Activated naive CD4-positive, alpha-beta T cell treated with anti-CD3 and anti-CD28 coated beads for 36 hours (primary cell): ENCODE measurements at regions not wholly inside any gene's neighbourhood (a gene's known extent, or its start where the extent isn't known, plus 50 kb on each side); places are given as distances from the start of the nearest gene placed in this dataset.

Experiments used
- CTCF ChIA-PET: fragments of 350-600 bp; sonication (Branson Sonifier 250); formaldehyde crosslinking; loops from one replicate; lab custom pipeline; 2021; ENCODE audit warnings: antibody characterized with exemption; lab: Charles Lee
- DNase-seq: peaks from one replicate; pipeline ENCODE4 v3.0.0-alpha.2; 2020
- H3K27ac Mint-ChIP-seq: one replicate; pipeline ENCODE4 v1.8.0; 2021; ENCODE audit warnings: mild to moderate bottlenecking, mixed read lengths
- H3K27me3 Mint-ChIP-seq: one replicate; pipeline ENCODE4 v1.8.0; 2021; ENCODE audit warnings: low read depth, mixed read lengths
- H3K36me3 Mint-ChIP-seq: one replicate; pipeline ENCODE4 v1.8.0; 2021; ENCODE audit warnings: low read depth, mixed read lengths
- H3K4me1 Mint-ChIP-seq: one replicate; pipeline ENCODE4 v1.8.0; 2021; ENCODE audit warnings: low read depth, mixed read lengths
- H3K4me3 Mint-ChIP-seq: one replicate; pipeline ENCODE4 v1.8.0; 2021; ENCODE audit warnings: mild to moderate bottlenecking, moderate library complexity, mixed read lengths
- H3K9me3 Mint-ChIP-seq: one replicate; pipeline ENCODE4 v1.8.0; 2021; ENCODE audit warnings: mixed read lengths
- intact Hi-C: fragments of 100-400 bp; cut with micrococcal nuclease; formaldehyde crosslinking; loops from one replicate; pipeline ENCODE4 v1.15.1; 2023

GRCh38 chr21:15558884-15559283 lies 170.9 kb upstream of the USP25 start:
- no peaks in the 10 kb centered on the region for H3K36me3 Mint-ChIP-seq
- H3K4me3 Mint-ChIP-seq, result no peak overlapping the region
- CTCF ChIA-PET, result no interaction called here
- no peak overlapping the region for H3K27ac Mint-ChIP-seq
- DNase-seq, result no peak
- peaks cover 9% of the 10 kb centered on the region for H3K4me1 Mint-ChIP-seq
- no peaks in the 10 kb centered on the region for H3K9me3 Mint-ChIP-seq
- no peaks in the 10 kb centered on the region for H3K27me3 Mint-ChIP-seq
- intact Hi-C loops, result no loop called here

GRCh38 chr21:15559660-15560059 lies 170.1 kb upstream of the USP25 start:
- no peaks in the 10 kb centered on the region for H3K36me3 Mint-ChIP-seq
- CTCF ChIA-PET, result no interaction called here
- no peaks in the 10 kb centered on the region for H3K27me3 Mint-ChIP-seq
- no peak for DNase-seq
- H3K27ac Mint-ChIP-seq, result no peak overlapping the region
- intact Hi-C loops, result no loop called here
- peaks cover 9% of the 10 kb centered on the region for H3K4me1 Mint-ChIP-seq
- H3K9me3 Mint-ChIP-seq, result no peaks in the 10 kb centered on the region
- H3K4me3 Mint-ChIP-seq, result no peak overlapping the region

- DNase-seq, result no peak
- intact Hi-C loops, result no loop called here
- H3K9me3 Mint-ChIP-seq, result no peaks in the 10 kb centered on the region
- no peak overlapping the region for H3K4me3 Mint-ChIP-seq
- peaks cover 9% of the 10 kb centered on the region for H3K4me1 Mint-ChIP-seq
- H3K36me3 Mint-ChIP-seq, result no peaks in the 10 kb centered on the region
- H3K27ac Mint-ChIP-seq, result no peak overlapping the region
- H3K27me3 Mint-ChIP-seq, result no peaks in the 10 kb centered on the region
- CTCF ChIA-PET, result interaction anchor here (1.2 kb wide), 1 partner anchor 31 kb away, joined by 4 read pairs; no protein-coding TSS in a partner anchor
Measured at GRCh38 chr21:15560383-15561056, 169.3 kb upstream of the USP25 start.

GRCh38 chr21:15562748-15563147 lies 167.0 kb upstream of the USP25 start:
- H3K4me1 Mint-ChIP-seq, result peaks cover 9% of the 10 kb centered on the region
- peaks cover 3% of the 10 kb centered on the region for H3K27me3 Mint-ChIP-seq
- H3K36me3 Mint-ChIP-seq, result no peaks in the 10 kb centered on the region
- intact Hi-C loops, result no loop called here
- H3K9me3 Mint-ChIP-seq, result no peaks in the 10 kb centered on the region
- DNase-seq, result no peak
- CTCF ChIA-PET, result no interaction called here
- no peak overlapping the region for H3K4me3 Mint-ChIP-seq
- no peak overlapping the region for H3K27ac Mint-ChIP-seq

GRCh38 chr21:15564907-15565306 lies 164.9 kb upstream of the USP25 start:
- Mint-ChIP-seq H3K9me3 (no peaks in the 10 kb centered on the region), H3K36me3 (no peaks in the 10 kb centered on the region), H3K27me3 (peaks cover 13% of the 10 kb centered on the region), H3K4me1 (peaks cover 9% of the 10 kb centered on the region), H3K4me3 (no peak overlapping the region), H3K27ac (no peak overlapping the region)
- intact Hi-C loops, result no loop called here
- DNase-seq, result no peak
- CTCF ChIA-PET, result interaction anchor here (1.3 kb wide), 1 partner anchor 47 kb away, joined by 3 read pairs; no protein-coding TSS in a partner anchor

GRCh38 chr21:15566703-15567102 lies 163.1 kb upstream of the USP25 start:
- CTCF ChIA-PET, result interaction anchor here (0.7 kb wide), 1 partner anchor 13 kb away, joined by 3 read pairs; no protein-coding TSS in a partner anchor
- Mint-ChIP-seq H3K36me3 (no peaks in the 10 kb centered on the region), H3K27ac (no peak overlapping the region), H3K4me3 (no peak overlapping the region), H3K4me1 (no peaks in the 10 kb centered on the region), H3K9me3 (no peaks in the 10 kb centered on the region), H3K27me3 (peaks cover 13% of the 10 kb centered on the region)
- intact Hi-C loops, result no loop called here
- no peak for DNase-seq

GRCh38 chr21:15567191-15567590 lies 162.6 kb upstream of the USP25 start:
- no peak for DNase-seq
- CTCF ChIA-PET, result no interaction called here
- Mint-ChIP-seq H3K27me3 (peaks cover 13% of the 10 kb centered on the region), H3K9me3 (no peaks in the 10 kb centered on the region), H3K36me3 (no peaks in the 10 kb centered on the region), H3K4me3 (no peak overlapping the region), H3K27ac (no peak overlapping the region), H3K4me1 (no peaks in the 10 kb centered on the region)
- intact Hi-C loops, result no loop called here

GRCh38 chr21:15568516-15568915 lies 161.3 kb upstream of the USP25 start:
- H3K36me3 Mint-ChIP-seq, result no peaks in the 10 kb centered on the region
- H3K4me1 Mint-ChIP-seq, result no peaks in the 10 kb centered on the region
- peaks cover 13% of the 10 kb centered on the region for H3K27me3 Mint-ChIP-seq
- intact Hi-C loops, result no loop called here
- H3K27ac Mint-ChIP-seq, result no peak overlapping the region
- no peak for DNase-seq
- CTCF ChIA-PET, result no interaction called here
- no peak overlapping the region for H3K4me3 Mint-ChIP-seq
- H3K9me3 Mint-ChIP-seq, result no peaks in the 10 kb centered on the region

GRCh38 chr21:15586752-15587427 lies 142.9 kb upstream of the USP25 start:
- no peak for DNase-seq
- intact Hi-C loops, result no loop called here
- Mint-ChIP-seq H3K36me3 (no peaks in the 10 kb centered on the region), H3K27ac (no peak overlapping the region), H3K9me3 (no peaks in the 10 kb centered on the region), H3K4me1 (no peaks in the 10 kb centered on the region), H3K27me3 (no peaks in the 10 kb centered on the region), H3K4me3 (no peak overlapping the region)
- CTCF ChIA-PET, result interaction anchor here (0.7 kb wide), 2 partner anchors 52 to 148 kb away, joined by 3 read pairs; no protein-coding TSS in a partner anchor

- intact Hi-C loops, result loop anchor here (1.0 to 10.0 kb wide), 7 partner anchors 110 to 1330 kb away; no protein-coding TSS in a partner anchor
- DNase-seq, result peak; percentile 5
Measured at GRCh38 chr21:15592271-15592860, 137.4 kb upstream of the USP25 start.

GRCh38 chr21:15592957-15593356 lies 136.8 kb upstream of the USP25 start:
- H3K4me3 Mint-ChIP-seq, result no peak overlapping the region
- H3K9me3 Mint-ChIP-seq, result no peaks in the 10 kb centered on the region
- H3K4me1 Mint-ChIP-seq, result no peaks in the 10 kb centered on the region
- H3K36me3 Mint-ChIP-seq, result no peaks in the 10 kb centered on the region
- intact Hi-C loops, result loop anchor here (1.0 to 10.0 kb wide), 7 partner anchors 110 to 1331 kb away; no protein-coding TSS in a partner anchor
- H3K27ac Mint-ChIP-seq, result no peak overlapping the region
- H3K27me3 Mint-ChIP-seq, result no peaks in the 10 kb centered on the region
- CTCF ChIA-PET, result interaction anchor here (1.1 kb wide), 1 partner anchor 40 kb away, joined by 3 read pairs; no protein-coding TSS in a partner anchor
- no peak for DNase-seq

More at GRCh38 chr21:15592271-15592860, 137.4 kb upstream of the USP25 start:
- Mint-ChIP-seq H3K27ac (no peak overlapping the region), H3K27me3 (no peaks in the 10 kb centered on the region), H3K4me3 (no peak overlapping the region), H3K9me3 (no peaks in the 10 kb centered on the region), H3K36me3 (no peaks in the 10 kb centered on the region), H3K4me1 (no peaks in the 10 kb centered on the region)
- CTCF ChIA-PET, result interaction anchor here (0.6 to 1.2 kb wide), 5 partner anchors 32 to 1629 kb away, joined by 3 to 4 read pairs (median 3); no protein-coding TSS in a partner anchor

- Mint-ChIP-seq H3K27me3 (peaks cover 9% of the 10 kb centered on the region), H3K27ac (no peak overlapping the region), H3K4me3 (no peak overlapping the region), H3K4me1 (no peaks in the 10 kb centered on the region), H3K36me3 (no peaks in the 10 kb centered on the region), H3K9me3 (no peaks in the 10 kb centered on the region)
- intact Hi-C loops, result no loop called here
- DNase-seq, result no peak
- CTCF ChIA-PET, result no interaction called here
Measured at GRCh38 chr21:15601390-15601789, 128.4 kb upstream of the USP25 start.
